HG03521 (cell line): ENCODE measurements at regions not wholly inside any gene's neighbourhood (a gene's known extent, or its start where the extent isn't known, plus 50 kb on each side); places are given as distances from the start of the nearest gene placed in this dataset.

Experiments used
- ATAC-seq: cut with Tn5 transposase; IDR thresholded peaks from one replicate; pipeline ENCODE4 v1.9.1; 2021; ENCODE audit warnings: mild to moderate bottlenecking, moderate library complexity; ENCODE audit not compliant: unreplicated experiment

- no peak for ATAC-seq
Observed at GRCh38 chr6:79864421-79864820, 82.9 kb downstream of the ELOVL4 start.

- ATAC-seq = no peak
Observed at GRCh38 chr6:79864001-79864400, 83.4 kb downstream of the ELOVL4 start.

DNA sequence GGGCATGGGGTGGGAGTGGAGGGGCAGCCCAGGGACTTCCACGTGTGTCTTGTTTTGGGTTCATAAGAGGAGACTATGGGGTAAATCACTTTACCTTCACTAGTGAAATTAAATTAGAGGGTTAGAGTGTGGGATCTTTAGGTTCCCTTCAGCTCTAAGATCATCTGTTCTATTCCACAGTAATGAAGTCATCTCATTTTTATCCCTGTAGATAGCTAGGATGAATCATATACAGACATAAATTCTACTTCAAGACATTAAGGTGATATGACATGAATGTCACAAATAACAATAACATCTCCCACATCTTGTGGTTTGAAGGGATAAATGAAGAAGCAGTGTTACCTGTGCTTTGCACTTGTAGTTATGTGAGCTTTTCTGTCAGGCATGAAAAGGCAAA lies 83.8 kb downstream of the ELOVL4 start:
- no peak for ATAC-seq

- no peak for ATAC-seq
Observed at GRCh38 chr6:79862711-79863110, 84.6 kb downstream of the ELOVL4 start.

DNA sequence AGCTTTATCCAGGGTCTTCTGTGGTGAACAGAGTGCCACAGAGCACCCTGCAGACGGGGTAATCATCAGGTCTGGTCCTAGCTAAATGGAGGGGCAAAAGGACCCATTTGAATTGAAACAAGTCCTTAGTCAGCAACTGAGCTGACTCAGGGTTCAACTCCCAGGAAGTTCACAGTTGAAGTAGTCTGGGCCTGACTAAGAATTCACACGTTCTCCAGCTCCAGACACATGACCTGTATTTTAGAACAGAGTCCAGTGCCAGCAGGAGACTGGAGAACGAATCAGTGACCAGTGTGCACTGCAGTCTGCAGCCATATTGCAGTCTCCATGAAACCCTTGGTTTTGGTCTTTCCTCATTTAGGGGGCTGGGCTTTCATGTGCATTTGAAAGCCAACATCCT lies 85.2 kb downstream of the ELOVL4 start:
- ATAC-seq = no peak

GRCh38 chr6:79861023-79861422 lies 86.3 kb downstream of the ELOVL4 start:
- ATAC-seq = no peak

DNA sequence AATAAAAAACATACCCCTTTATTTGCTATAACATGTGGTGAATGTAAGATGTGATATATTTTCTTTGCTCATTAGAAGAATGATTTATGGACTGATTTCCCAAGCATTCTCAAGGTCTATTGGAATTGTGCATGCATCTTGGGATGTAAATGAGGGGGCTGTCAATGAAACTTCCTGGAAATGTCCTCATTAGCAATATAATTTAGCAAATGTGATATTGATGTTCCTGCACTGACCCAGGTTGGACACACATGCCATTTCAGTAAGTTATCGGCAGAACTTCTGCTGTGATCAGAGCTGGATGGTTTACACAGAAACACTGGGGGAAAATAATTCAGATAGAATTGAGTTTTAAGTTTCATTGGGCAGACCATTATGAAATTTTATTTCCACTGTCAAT lies 99.9 kb downstream of the ELOVL4 start:
- ATAC-seq = no peak

- peak; percentile 50 for ATAC-seq
Observed at GRCh38 chr6:79842376-79843040, 104.8 kb downstream of the ELOVL4 start.

GRCh38 chr6:79841577-79842375 lies 105.6 kb downstream of the ELOVL4 start:
- ATAC-seq = peak; percentile 22

DNA sequence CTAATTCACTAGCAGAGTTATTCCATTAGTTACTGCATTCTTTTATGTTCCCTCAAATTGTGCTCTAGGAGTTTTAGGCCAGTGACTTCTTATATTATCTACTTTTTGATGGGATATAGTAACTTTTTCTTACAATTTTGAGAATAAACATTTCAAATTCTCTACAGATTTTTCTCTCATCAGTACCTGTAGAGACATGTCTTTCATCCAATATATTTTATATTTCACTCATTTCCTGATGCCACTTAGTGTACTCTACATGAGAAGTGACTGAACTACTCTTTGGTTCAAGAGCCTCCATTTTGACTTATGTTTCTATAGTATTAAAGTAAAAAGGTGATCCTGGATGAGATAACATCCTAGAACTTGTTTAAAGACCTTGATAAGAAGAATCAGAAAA lies 108.5 kb downstream of the ELOVL4 start:
- ATAC-seq = no peak

DNA sequence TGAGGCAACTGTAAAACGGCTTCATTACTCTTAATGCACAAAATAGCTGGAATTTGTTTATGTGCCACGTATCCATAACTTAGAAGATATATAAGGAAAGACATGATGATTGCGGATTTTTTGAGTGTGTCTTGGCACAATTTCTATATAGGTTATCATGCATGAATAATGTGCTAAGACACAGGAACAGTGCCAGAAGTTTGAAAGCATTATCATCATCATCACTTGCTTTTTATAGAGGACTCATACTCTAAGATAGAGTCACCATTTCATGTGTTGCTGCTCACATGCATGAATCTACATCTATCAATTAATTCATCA lies 113.4 kb downstream of the ELOVL4 start:
- ATAC-seq = no peak

GRCh38 chr6:79833264-79833963 lies 113.9 kb downstream of the ELOVL4 start:
- ATAC-seq = no peak

DNA sequence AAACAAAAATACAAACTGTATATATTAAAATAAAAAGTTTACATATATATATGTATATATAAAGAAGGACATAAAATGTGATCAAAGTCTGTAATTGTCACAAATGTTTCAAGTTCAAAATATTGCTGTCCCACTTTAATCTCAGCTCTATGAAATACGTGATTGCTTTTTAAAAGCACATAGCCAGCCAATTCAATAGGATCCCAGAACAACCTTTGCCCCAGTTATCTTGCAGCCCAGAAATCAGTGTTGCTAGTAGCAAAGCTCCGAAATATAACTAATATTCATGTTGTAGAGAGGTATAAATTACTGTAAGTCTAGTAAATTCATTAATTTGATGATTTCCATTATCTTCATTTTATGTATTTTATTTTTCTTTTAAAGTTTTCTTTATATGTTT lies 114.6 kb downstream of the ELOVL4 start:
- no peak for ATAC-seq

DNA sequence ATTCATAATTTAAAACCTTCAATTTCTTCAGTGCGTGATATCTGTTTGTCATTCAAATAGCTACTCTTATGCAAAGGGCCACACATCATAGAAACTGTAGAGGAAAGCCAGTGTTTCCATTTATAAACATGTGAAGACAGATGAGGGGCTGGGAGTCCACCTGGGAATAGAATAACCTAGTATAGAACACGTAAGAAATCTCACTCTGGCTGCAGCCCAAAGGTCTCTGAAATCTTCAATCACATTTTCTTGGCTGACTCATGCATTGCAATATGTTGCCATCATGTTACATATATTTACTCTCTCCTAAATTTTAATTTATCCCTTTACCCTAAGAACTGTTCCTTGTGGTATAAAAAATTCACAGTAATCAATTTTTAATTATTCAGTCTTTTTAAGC lies 123.2 kb downstream of the ELOVL4 start:
- no peak for ATAC-seq

- no peak for ATAC-seq
Observed at GRCh38 chr6:79821859-79822258, 125.5 kb downstream of the ELOVL4 start.

- no peak for ATAC-seq
Observed at GRCh38 chr6:79818471-79818870, 128.9 kb downstream of the ELOVL4 start.

GRCh38 chr6:79814940-79815339 lies 132.4 kb downstream of the ELOVL4 start:
- ATAC-seq = no peak

DNA sequence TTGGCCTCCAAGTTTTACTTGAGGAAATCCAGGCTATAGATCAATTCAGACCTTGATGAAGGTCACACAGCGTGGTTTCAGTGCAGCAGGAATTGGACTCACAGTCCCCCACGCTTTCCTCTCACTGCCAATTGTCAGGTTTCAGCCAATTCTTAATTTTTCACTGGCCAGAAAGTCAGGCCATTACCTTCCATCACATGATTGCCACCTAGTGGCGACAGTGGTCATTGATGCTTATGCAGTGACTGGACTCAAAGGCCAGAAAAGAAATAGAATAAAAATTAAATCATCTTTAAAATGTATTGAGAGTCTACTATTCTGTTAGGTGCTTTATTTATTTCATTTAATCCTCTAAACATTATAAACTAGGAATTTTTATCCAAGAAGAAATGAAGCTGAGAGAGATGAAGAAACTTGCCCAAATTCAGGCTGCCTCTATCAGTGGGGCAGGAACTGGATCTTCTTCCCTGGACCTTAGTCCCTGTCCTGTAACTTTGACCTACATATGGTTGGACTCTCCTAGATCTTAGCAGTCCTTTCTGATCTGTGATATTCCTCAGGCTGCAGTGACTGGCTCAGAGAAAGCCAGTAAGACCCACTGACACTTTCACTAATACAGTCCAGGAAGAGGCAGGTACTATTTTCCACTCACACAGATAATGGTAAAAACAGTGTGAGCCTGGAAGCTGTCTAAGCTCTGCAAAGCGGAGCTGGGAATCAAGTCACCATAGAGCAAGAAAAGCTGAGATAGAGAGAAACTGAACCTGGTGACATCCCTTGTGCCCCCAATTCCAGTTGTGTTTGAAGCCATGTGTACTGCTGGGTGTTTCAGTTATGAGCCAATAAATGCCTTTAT lies 133.3 kb downstream of the ELOVL4 start:
- ATAC-seq = peak; percentile 87

DNA sequence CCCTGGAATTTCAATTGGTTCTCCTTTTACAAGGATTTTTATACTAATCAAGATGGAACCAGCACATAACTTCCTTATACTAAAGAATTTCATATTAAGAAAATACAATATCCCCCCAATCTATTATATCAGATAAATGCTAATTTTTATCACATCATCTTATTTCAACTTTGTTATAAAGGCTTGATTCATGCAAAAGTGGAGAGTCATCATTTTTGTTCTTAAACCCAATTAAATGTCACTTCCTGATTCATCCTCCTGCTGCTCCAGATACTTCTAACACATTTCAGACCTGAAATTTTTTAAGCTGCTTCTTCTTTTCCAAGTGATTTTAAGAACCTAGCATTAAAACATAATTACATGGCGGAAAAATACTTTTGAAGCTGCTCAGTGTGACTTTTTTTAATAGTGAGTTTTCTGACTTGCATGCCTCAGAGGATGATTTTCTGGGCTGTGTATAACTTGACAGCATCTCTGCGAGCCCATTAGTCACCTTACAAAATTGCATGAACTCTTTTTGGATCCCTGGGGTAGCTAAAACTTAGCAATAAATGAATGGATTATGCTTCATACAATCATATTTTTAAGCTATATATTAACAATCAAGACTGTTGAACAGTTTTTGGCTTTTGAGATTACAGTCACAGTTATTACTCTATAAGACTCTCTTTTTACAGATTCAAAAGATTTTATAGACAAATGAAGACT lies 134.1 kb downstream of the ELOVL4 start:
- ATAC-seq = peak; percentile 15

DNA sequence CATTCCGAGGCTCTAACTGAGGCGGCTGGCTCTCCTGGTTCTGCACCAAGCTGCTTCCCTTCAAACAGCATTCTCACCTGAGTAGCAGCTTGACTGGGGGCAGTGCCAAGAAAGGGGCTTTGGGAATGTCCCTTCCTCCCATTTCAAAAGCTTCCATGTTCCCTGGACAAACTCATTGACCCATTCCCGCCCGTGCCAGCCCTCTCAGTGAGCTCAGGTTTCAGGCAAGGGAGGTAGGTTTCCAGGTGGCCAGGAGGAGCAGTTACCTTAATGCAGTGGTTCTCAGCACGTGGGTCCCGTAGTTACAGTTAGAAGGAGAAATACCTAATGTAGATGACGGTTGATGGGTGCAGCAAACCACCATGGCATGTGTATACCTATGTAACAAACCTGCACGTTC lies 135.2 kb downstream of the ELOVL4 start:
- no peak for ATAC-seq

GRCh38 chr6:79810871-79811270 lies 136.5 kb downstream of the ELOVL4 start:
- ATAC-seq = no peak
